ENCODE measurements at regions not wholly inside any gene's neighbourhood (a gene's known extent, or its start where the extent isn't known, plus 50 kb on each side); places are given as distances from the start of the nearest gene placed in this dataset.
"Not testable (repeated sequence)": the region's sequence is repeated elsewhere in the genome, so short reads cannot be mapped to it uniquely, and the experiment has no call there.

DNA sequence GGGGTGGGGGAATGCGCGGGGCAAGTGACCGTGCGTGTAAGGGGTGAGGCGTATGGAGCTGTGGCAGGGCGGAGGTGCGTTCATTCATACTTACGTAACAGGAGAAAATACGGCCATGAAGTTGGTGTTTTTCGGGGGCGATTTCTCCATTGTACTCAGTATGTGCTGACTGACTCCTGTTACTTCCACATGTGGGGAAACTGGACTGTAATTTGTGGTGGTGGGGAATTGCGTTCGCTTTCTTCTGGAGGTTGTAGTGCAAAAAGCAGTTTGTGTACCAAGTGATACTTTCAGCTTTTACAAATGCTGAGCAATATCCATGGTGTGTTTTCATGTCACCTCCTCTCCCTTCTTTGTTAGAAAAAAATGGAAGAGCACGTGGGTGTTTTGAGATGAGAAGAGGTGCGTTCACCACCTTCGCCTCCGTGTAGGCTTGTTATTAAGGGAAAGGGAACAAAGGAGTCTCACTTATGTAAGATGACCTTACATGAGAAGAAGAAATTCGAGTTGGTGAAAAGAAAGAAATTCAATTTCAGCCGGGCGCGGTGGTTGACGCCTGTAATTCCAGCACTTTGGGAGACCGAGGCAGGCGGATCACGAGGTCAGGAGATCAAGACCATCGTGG, 181.1 kb upstream of the NOTCH2NLA start (continued):
- not testable (repeated sequence) for TF ChIP-seq ZBTB40 (IDR thresholded peaks at IDR 0.05)
- peak; percentile 20; the same call in 1 of the 2 replicates for TF ChIP-seq ZBTB40 (CRISPR knock-in tag; IDR thresholded peaks at IDR 0.05)
- peak; percentile 54 for TF ChIP-seq MAFK (IDR thresholded peaks at IDR 0.05; ENCODE audit: low read length)
- TF ChIP-seq ZNF766 (CRISPR knock-in tag; conservative IDR thresholded peaks at IDR 0.05): peak; percentile 71; the same call in 1 of the 2 replicates
- TF ChIP-seq ZNF77 (CRISPR knock-in tag; IDR thresholded peaks at IDR 0.05): peak; percentile 97
- TF ChIP-seq ZNF174 (CRISPR knock-in tag; IDR thresholded peaks at IDR 0.05): peak; percentile 93
- peak; percentile 98 for TF ChIP-seq ZSCAN32 (CRISPR knock-in tag; IDR thresholded peaks at IDR 0.05)
- TF ChIP-seq ZNF253 (CRISPR knock-in tag; conservative IDR thresholded peaks at IDR 0.05): peak; percentile 98
- TF ChIP-seq POLR2G (IDR thresholded peaks at IDR 0.05; ENCODE audit: low read depth, low read length): 0 out of 2 replicates have a peak, but pooled peaks have one; percentile 18
- TF ChIP-seq, protein P1, sequence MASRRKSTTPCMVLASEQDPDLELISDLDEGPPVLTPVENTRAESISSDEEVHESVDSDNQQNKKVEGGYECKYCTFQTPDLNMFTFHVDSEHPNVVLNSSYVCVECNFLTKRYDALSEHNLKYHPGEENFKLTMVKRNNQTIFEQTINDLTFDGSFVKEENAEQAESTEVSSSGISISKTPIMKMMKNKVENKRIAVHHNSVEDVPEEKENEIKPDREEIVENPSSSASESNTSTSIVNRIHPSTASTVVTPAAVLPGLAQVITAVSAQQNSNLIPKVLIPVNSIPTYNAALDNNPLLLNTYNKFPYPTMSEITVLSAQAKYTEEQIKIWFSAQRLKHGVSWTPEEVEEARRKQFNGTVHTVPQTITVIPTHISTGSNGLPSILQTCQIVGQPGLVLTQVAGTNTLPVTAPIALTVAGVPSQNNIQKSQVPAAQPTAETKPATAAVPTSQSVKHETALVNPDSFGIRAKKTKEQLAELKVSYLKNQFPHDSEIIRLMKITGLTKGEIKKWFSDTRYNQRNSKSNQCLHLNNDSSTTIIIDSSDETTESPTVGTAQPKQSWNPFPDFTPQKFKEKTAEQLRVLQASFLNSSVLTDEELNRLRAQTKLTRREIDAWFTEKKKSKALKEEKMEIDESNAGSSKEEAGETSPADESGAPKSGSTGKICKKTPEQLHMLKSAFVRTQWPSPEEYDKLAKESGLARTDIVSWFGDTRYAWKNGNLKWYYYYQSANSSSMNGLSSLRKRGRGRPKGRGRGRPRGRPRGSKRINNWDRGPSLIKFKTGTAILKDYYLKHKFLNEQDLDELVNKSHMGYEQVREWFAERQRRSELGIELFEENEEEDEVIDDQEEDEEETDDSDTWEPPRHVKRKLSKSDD (conservative IDR thresholded peaks at IDR 0.05; ENCODE audit: low read length): peak; percentile 68; the same call in 1 of the 2 replicates
- TF ChIP-seq ZMIZ1 (IDR thresholded peaks at IDR 0.05; ENCODE audit: low read depth in 2 of 2, low read length in 2 of 2): peak in 1 of 2 experiments; percentile 96; a peak in 2 of 4 replicates
- peak; percentile 74 for TF ChIP-seq ZNF324 (CRISPR knock-in tag; IDR thresholded peaks at IDR 0.05)
- 0 out of 2 replicates have a peak, but pooled peaks have one; percentile 42 for TF ChIP-seq CC2D1A (IDR thresholded peaks at IDR 0.05)

All from K562 (cell line).